Neural cell (in vitro differentiated cells): ENCODE measurements at regions not wholly inside any gene's neighbourhood (a gene's known extent, or its start where the extent isn't known, plus 50 kb on each side); places are given as distances from the start of the nearest gene placed in this dataset.

Experiments used
- H2AFZ ChIP-seq: fragments of 200-600, 300-800 bp; sonication (generic), shearing (Covaris generic); 2 replicates; pipeline ENCODE4 v1.6.0; 2014; ENCODE audit warnings: low read depth, mild to moderate bottlenecking, antibody characterized with exemption, low read length, moderate library complexity
- H3F3A ChIP-seq: fragments of 200-600 bp; shearing (Covaris generic); 2 replicates; pipeline ENCODE4 v1.6.1; 2016; ENCODE audit warnings: mild to moderate bottlenecking, moderate library complexity, mixed read lengths, antibody characterized with exemption, low read length; ENCODE audit not compliant: insufficient read depth, poor library complexity, severe bottlenecking
- H3K27ac ChIP-seq: fragments of 200-600, 300-800 bp; sonication (generic), shearing (Covaris generic); 2 replicates; pipeline ENCODE4 v1.5.1; 2014; ENCODE audit warnings: mild to moderate bottlenecking, low read length, moderate library complexity
- H3K27me3 ChIP-seq: fragments of 300-800, 200-600 bp; sonication (generic), shearing (Covaris generic); 2 replicates; pipeline ENCODE4 v1.6.0; 2014; ENCODE audit warnings: mild to moderate bottlenecking, low read depth, low read length, moderate library complexity; ENCODE audit not compliant: insufficient read depth
- H3K36me3 ChIP-seq: fragments of 300-800, 200-600 bp; sonication (generic), shearing (Covaris generic); 2 replicates; pipeline ENCODE4 v1.5.1; 2014; ENCODE audit warnings: mild to moderate bottlenecking, antibody characterized with exemption, low read length, moderate library complexity; ENCODE audit not compliant: insufficient read depth
- H3K4me2 ChIP-seq: fragments of 300-800, 200-600 bp; sonication (generic), shearing (Covaris generic); 2 replicates; pipeline ENCODE4 v1.6.0; 2014; ENCODE audit warnings: mild to moderate bottlenecking, low read length
- H3K4me3 ChIP-seq: fragments of 300-800, 200-600 bp; sonication (generic), shearing (Covaris generic); 2 replicates; pipeline ENCODE4 v1.5.1; 2014; ENCODE audit warnings: mild to moderate bottlenecking, low read length, moderate library complexity
- H3K79me2 ChIP-seq: fragments of 200-600 bp; shearing (Covaris generic); replicated peaks from 2 replicates; pipeline ENCODE4 v1.6.0; 2014; ENCODE audit warnings: mild to moderate bottlenecking, low read length, moderate library complexity; ENCODE audit not compliant: insufficient read depth
- H3K9ac ChIP-seq: fragments of 300-800, 200-600 bp; sonication (generic), shearing (Covaris generic); 2 replicates; pipeline ENCODE4 v1.6.1; 2016; ENCODE audit warnings: mild to moderate bottlenecking, low read length, mixed read lengths
- H3K9me2 ChIP-seq: fragments of 200-600 bp; shearing (Covaris generic); 2 replicates; pipeline ENCODE4 v1.6.1; 2016; ENCODE audit warnings: mild to moderate bottlenecking, low read length, mixed read lengths; ENCODE audit not compliant: insufficient read depth
- H3K9me3 ChIP-seq: fragments of 200-600, 300-800 bp; sonication (generic), shearing (Covaris generic); 2 replicates; pipeline ENCODE4 v1.6.1; 2016; ENCODE audit warnings: mild to moderate bottlenecking, mixed run types, low read length, moderate library complexity, mixed read lengths
- H4K20me1 ChIP-seq: fragments of 200-600 bp; shearing (Covaris generic); 2 replicates; pipeline ENCODE4 v1.6.1; 2016; ENCODE audit warnings: mild to moderate bottlenecking, mixed run types; ENCODE audit not compliant: insufficient read depth
- EP300 ChIP-seq: fragments of 450-650 bp; conservative IDR thresholded peaks from 2 replicates; pipeline ENCODE4 v1.6.1; 2014; ENCODE audit warnings: antibody characterized with exemption, mild to moderate bottlenecking, moderate library complexity; ENCODE audit not compliant: poor library complexity, severe bottlenecking
- EZH2 ChIP-seq: fragments of 200-600, 300-800 bp; shearing (Covaris generic), sonication (generic); IDR thresholded peaks from 2 replicates; pipeline ENCODE4 v1.6.1; 2014; ENCODE audit warnings: antibody characterized with exemption, low read length, borderline replicate concordance, mild to moderate bottlenecking; ENCODE audit not compliant: insufficient read depth, poor library complexity, severe bottlenecking
- MXI1 ChIP-seq: fragments of 450-650 bp; conservative IDR thresholded peaks from 2 replicates; pipeline ENCODE4 v1.6.1; 2014; ENCODE audit warnings: antibody characterized with exemption, mild to moderate bottlenecking; ENCODE audit not compliant: poor library complexity, severe bottlenecking
- POLR2AphosphoS5 ChIP-seq: IDR thresholded peaks from 2 replicates; pipeline ENCODE4 v1.6.1; 2012
- RAD21 ChIP-seq: fragments of 450-650 bp; conservative IDR thresholded peaks from 2 replicates; pipeline ENCODE4 v1.6.1; 2014; ENCODE audit warnings: antibody characterized with exemption, mild to moderate bottlenecking, moderate library complexity
- SMC3 ChIP-seq: fragments of 450-650 bp; conservative IDR thresholded peaks from 2 replicates; pipeline ENCODE4 v1.6.1; 2014; ENCODE audit warnings: antibody characterized with exemption, mild to moderate bottlenecking, moderate library complexity; ENCODE audit not compliant: poor library complexity
- TAF1 ChIP-seq: IDR thresholded peaks from 2 replicates; pipeline ENCODE4 v1.6.1; 2012; ENCODE audit warnings: low read depth
- TF ChIP-seq, protein P1 (sequence below): IDR thresholded peaks from 2 replicates; pipeline ENCODE4 v1.6.1; 2012; ENCODE audit warnings: borderline replicate concordance
- TF ChIP-seq, protein P2 (sequence below): fragments of 450-650 bp; IDR thresholded peaks from 2 replicates; pipeline ENCODE4 v1.5.1; 2014; ENCODE audit warnings: antibody characterized with exemption, mild to moderate bottlenecking, moderate library complexity; ENCODE audit not compliant: poor library complexity, severe bottlenecking

DNA sequence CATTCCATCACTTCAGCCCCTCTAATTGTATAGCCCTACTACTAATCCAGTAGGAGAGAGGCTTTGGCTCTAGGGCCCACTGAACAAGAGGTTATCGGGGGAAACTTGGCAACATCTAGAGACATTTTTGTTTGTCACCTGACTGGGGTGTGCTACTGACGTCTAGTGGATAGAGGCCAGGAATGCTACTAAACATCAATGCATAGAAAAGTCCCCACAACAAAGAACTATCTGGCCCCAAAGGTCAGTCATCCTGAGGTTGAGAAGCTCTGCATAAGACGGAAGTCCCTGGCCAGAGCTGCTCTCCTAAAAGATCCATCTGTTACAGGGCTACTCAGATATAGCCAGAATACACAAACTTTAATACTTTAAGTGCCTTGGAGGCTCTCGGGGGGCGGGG lies 570.6 kb upstream of the KLF4 start:
- TF ChIP-seq RAD21: no peak
- no peak for TF ChIP-seq MXI1
- TF ChIP-seq POLR2AphosphoS5: no peak
- TF ChIP-seq EP300: no peak
- TF ChIP-seq SMC3: no peak
- TF ChIP-seq, protein P1, sequence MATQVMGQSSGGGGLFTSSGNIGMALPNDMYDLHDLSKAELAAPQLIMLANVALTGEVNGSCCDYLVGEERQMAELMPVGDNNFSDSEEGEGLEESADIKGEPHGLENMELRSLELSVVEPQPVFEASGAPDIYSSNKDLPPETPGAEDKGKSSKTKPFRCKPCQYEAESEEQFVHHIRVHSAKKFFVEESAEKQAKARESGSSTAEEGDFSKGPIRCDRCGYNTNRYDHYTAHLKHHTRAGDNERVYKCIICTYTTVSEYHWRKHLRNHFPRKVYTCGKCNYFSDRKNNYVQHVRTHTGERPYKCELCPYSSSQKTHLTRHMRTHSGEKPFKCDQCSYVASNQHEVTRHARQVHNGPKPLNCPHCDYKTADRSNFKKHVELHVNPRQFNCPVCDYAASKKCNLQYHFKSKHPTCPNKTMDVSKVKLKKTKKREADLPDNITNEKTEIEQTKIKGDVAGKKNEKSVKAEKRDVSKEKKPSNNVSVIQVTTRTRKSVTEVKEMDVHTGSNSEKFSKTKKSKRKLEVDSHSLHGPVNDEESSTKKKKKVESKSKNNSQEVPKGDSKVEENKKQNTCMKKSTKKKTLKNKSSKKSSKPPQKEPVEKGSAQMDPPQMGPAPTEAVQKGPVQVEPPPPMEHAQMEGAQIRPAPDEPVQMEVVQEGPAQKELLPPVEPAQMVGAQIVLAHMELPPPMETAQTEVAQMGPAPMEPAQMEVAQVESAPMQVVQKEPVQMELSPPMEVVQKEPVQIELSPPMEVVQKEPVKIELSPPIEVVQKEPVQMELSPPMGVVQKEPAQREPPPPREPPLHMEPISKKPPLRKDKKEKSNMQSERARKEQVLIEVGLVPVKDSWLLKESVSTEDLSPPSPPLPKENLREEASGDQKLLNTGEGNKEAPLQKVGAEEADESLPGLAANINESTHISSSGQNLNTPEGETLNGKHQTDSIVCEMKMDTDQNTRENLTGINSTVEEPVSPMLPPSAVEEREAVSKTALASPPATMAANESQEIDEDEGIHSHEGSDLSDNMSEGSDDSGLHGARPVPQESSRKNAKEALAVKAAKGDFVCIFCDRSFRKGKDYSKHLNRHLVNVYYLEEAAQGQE: no peak
- TF ChIP-seq EZH2: no peak
- TF ChIP-seq TAF1: no peak

DNA sequence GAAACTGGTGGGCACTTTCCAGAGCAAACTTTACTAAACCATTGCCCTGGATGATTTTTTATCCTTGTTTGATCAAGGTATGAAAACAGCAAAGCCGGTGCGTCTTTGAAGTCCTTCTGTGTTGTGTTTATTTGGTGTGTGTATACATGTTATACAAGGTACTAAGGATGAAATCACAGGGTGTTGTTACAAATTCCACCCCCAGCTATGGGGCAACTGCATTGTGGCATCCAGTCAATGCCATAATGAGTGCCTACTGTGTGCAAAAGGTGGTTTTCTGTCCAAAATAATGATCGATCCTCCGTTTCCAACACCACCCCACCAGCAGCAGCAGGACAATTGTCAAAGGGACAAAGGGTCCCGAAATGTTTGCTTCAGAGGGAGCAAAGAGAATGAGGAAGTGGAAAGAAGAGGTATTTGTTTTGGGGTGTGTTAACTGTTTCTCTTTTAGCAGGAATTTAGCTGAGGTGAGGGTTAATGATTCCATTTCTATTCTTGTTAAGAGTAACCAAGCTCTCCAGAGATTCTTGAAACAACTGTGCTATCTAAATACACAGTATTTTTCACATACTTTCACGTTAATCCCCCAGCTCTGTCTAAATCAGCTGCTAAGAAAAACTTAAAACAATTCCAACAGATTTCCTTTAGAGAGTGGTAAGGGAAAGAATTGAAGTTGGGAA lies 568.7 kb upstream of the KLF4 start:
- Histone ChIP-seq H3K4me3 (no peak overlapping the region), H3K27ac (no peak overlapping the region), H3F3A (no peaks in the 10 kb centered on the region), H3K79me2 (no peaks in the 10 kb centered on the region), H3K9me3 (no peaks in the 10 kb centered on the region), H3K4me2 (no peak overlapping the region), H3K27me3 (no peaks in the 10 kb centered on the region), H4K20me1 (no peaks in the 10 kb centered on the region), H3K36me3 (no peaks in the 10 kb centered on the region), H2AFZ (no peak overlapping the region), H3K9me2 (no peaks in the 10 kb centered on the region), H3K9ac (no peak overlapping the region)
- TF ChIP-seq MXI1 (no peak), TAF1 (no peak), SMC3 (no peak), POLR2AphosphoS5 (no peak), RAD21 (no peak), EP300 (no peak), EZH2 (no peak)
- TF ChIP-seq, protein P2, sequence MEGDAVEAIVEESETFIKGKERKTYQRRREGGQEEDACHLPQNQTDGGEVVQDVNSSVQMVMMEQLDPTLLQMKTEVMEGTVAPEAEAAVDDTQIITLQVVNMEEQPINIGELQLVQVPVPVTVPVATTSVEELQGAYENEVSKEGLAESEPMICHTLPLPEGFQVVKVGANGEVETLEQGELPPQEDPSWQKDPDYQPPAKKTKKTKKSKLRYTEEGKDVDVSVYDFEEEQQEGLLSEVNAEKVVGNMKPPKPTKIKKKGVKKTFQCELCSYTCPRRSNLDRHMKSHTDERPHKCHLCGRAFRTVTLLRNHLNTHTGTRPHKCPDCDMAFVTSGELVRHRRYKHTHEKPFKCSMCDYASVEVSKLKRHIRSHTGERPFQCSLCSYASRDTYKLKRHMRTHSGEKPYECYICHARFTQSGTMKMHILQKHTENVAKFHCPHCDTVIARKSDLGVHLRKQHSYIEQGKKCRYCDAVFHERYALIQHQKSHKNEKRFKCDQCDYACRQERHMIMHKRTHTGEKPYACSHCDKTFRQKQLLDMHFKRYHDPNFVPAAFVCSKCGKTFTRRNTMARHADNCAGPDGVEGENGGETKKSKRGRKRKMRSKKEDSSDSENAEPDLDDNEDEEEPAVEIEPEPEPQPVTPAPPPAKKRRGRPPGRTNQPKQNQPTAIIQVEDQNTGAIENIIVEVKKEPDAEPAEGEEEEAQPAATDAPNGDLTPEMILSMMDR: no peak
- TF ChIP-seq, protein P1: no peak

More for the DNA sequence above, 570.6 kb upstream of the KLF4 start:
- Histone ChIP-seq H3F3A (no peaks in the 10 kb centered on the region), H3K79me2 (no peaks in the 10 kb centered on the region), H3K27me3 (no peaks in the 10 kb centered on the region), H3K36me3 (no peaks in the 10 kb centered on the region), H3K4me3 (no peak overlapping the region), H3K27ac (no peak overlapping the region), H3K9me2 (no peaks in the 10 kb centered on the region), H3K4me2 (no peak overlapping the region), H3K9ac (no peak overlapping the region), H4K20me1 (no peaks in the 10 kb centered on the region), H3K9me3 (no peaks in the 10 kb centered on the region), H2AFZ (no peak overlapping the region)
